Kidney (tissue), 13 donors: ENCODE measurements at regions not wholly inside any gene's neighbourhood (a gene's known extent, or its start where the extent isn't known, plus 50 kb on each side); places are given as distances from the start of the nearest gene placed in this dataset.
"Not testable (repeated sequence)": the region's sequence is repeated elsewhere in the genome, so short reads cannot be mapped to it uniquely, and the experiment has no call there.

Experiments used
- DNase-seq, 5 donors: peaks; one replicate each; pipeline ENCODE4 v3.0.0-alpha.2; 2013 to 2020
- FAIRE-seq: peaks from 2 replicates; lab custom pipeline; 2012; peaks lifted over from hg19 to GRCh38; lab: Jason Lieb, UNC
- H3K27ac ChIP-seq, 2 donors: one replicate each; pipeline ENCODE4 v1.7.0; 2013; ENCODE audit warnings: low read depth in 2 of 2, low read length in 2 of 2, inconsistent platforms in 1 of 2
- H3K27me3 ChIP-seq: one replicate; pipeline ENCODE4 v1.7.1; 2013; ENCODE audit warnings: low read length, inconsistent platforms; ENCODE audit not compliant: control insufficient read depth, insufficient read depth
- H3K36me3 ChIP-seq, 3 donors: one replicate each; pipeline versions ENCODE4 v1.7.0 to v1.7.1; 2013; ENCODE audit warnings: low read length in 3 of 3, control low read depth in 1 of 3, inconsistent platforms in 1 of 3; ENCODE audit not compliant: insufficient read depth in 3 of 3, control insufficient read depth in 2 of 3
- H3K4me1 ChIP-seq, 3 donors: one replicate each; pipeline versions ENCODE4 v1.7.0 to v1.7.1; 2013; ENCODE audit warnings: low read length in 3 of 3, inconsistent platforms in 1 of 3, low read depth in 1 of 3; ENCODE audit not compliant: control insufficient read depth in 2 of 3, insufficient read depth in 2 of 3
- H3K4me3 ChIP-seq, 3 donors: one replicate each; pipeline versions ENCODE4 v1.7.0 to v1.8.1; 2013; ENCODE audit warnings: low read length in 3 of 3, control low read depth in 1 of 3, inconsistent platforms in 1 of 3
- H3K9ac ChIP-seq, 3 donors: one replicate each; pipeline versions ENCODE4 v1.7.0 to v1.7.1; 2013; ENCODE audit warnings: low read length in 3 of 3, control low read depth in 1 of 3, inconsistent platforms in 1 of 3
- H3K9me3 ChIP-seq, 3 donors: one replicate each; pipeline versions ENCODE4 v1.7.0 to v1.7.1; 2013; ENCODE audit warnings: low read length in 3 of 3, control low read depth in 1 of 3, inconsistent platforms in 1 of 3; ENCODE audit not compliant: control insufficient read depth in 2 of 3, insufficient read depth in 1 of 3
- intact Hi-C: fragments of 100-400 bp; cut with DNase I; formaldehyde crosslinking; loops from one replicate; pipeline ENCODE4 v1.11.1; 2022
- TF ChIP-seq, protein P1 (sequence below): IDR thresholded peaks from 3 replicates; pipeline ENCODE4 v1.5.1; 2012; ENCODE audit warnings: mild to moderate bottlenecking, moderate library complexity, borderline replicate concordance; ENCODE audit not compliant: insufficient read depth; ENCODE audit errors: extremely low read depth
- donor health status: control.
- donor health status: control.
- donor health status: control.
- donor health status: control.
- donor health status: control.
- donor health status: DM: yes; HTN: yes; CAD: no.
- donor health status: Normal renal cell carcinoma (clear cell type).

DNA sequence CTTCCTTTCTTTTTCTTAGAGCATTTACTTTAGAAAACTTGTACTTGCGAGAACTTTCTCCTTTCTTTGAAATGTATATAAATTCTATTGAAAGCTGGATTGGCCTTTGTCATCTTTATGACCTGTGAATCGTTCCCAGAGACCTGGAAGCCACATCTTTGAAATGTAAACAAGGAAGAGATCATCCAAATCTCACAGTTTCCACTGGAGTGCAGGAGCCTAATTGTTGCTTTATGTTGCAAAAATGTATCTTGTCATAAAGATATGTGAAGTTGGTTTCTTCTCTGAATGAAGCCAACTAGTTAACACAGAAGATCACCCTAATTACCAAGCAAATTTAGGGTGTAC is 1101.8 kb downstream of the TAF11L14 start:
- Histone ChIP-seq H3K4me3 (no peak overlapping the region), H3K36me3 (no peaks in the 10 kb centered on the region), H3K9ac (no peak overlapping the region), H3K9me3 (no peaks in the 10 kb centered on the region), H3K27me3 (no peaks in the 10 kb centered on the region), H3K4me1 (no peaks in the 10 kb centered on the region), H3K27ac (no peak overlapping the region)
- intact Hi-C loops, result no loop called here
- TF ChIP-seq, protein P1, sequence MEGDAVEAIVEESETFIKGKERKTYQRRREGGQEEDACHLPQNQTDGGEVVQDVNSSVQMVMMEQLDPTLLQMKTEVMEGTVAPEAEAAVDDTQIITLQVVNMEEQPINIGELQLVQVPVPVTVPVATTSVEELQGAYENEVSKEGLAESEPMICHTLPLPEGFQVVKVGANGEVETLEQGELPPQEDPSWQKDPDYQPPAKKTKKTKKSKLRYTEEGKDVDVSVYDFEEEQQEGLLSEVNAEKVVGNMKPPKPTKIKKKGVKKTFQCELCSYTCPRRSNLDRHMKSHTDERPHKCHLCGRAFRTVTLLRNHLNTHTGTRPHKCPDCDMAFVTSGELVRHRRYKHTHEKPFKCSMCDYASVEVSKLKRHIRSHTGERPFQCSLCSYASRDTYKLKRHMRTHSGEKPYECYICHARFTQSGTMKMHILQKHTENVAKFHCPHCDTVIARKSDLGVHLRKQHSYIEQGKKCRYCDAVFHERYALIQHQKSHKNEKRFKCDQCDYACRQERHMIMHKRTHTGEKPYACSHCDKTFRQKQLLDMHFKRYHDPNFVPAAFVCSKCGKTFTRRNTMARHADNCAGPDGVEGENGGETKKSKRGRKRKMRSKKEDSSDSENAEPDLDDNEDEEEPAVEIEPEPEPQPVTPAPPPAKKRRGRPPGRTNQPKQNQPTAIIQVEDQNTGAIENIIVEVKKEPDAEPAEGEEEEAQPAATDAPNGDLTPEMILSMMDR, result no peak
- no peak for FAIRE-seq
- no peak for DNase-seq

- H3K9ac ChIP-seq, intact Hi-C loops, H3K4me3 ChIP-seq, H3K27ac ChIP-seq, H3K36me3 ChIP-seq, FAIRE-seq, DNase-seq, H3K9me3 ChIP-seq, H3K27me3 ChIP-seq, H3K4me1 ChIP-seq: not testable (repeated sequence)
Measured at GRCh38 chr5:18736736-18737135, 1102.5 kb downstream of the TAF11L14 start.

GRCh38 chr5:18740301-18740700 is 1106.0 kb downstream of the TAF11L14 start:
- no peak for FAIRE-seq
- Histone ChIP-seq H3K4me3 (no peak overlapping the region), H3K27ac (no peak overlapping the region)

DNA sequence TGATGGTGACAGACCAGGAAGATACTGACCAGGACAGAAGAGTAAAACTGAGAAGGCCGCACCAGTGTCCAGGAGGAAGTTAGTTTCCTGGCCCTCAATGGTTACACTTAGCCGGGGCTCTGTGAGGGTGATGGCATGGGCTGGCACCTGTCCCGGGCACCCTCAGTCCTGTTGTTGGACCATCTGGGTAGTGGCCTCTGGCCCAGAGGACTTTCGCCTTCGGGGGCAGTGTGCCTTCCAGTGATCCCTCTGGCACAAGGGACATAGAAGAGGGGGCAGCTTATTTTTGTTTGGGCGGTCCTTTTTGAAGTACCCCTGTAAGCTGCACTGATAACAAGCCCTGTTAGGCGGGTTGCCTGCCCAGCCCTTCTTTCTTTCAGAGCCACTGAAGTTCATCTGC is 1108.6 kb downstream of the TAF11L14 start:
- no peaks in the 10 kb centered on the region for H3K36me3 ChIP-seq
- no peaks in the 10 kb centered on the region for H3K9me3 ChIP-seq
- no peak overlapping the region for H3K9ac ChIP-seq
- H3K27ac ChIP-seq, result no peak overlapping the region
- DNase-seq (no peak), FAIRE-seq (no peak)
- H3K4me3 ChIP-seq, result no peak overlapping the region
- intact Hi-C loops, result no loop called here
- H3K27me3 ChIP-seq, result no peaks in the 10 kb centered on the region
- TF ChIP-seq, protein P1, result no peak
- no peaks in the 10 kb centered on the region for H3K4me1 ChIP-seq

More at GRCh38 chr5:18740301-18740700, 1106.0 kb downstream of the TAF11L14 start:
- no peak for DNase-seq
- TF ChIP-seq, protein P1, result no peak
- intact Hi-C loops, result no loop called here
- H3K9me3 ChIP-seq, result no peaks in the 10 kb centered on the region
- H3K36me3 ChIP-seq, result no peaks in the 10 kb centered on the region
- no peaks in the 10 kb centered on the region for H3K27me3 ChIP-seq
- no peak overlapping the region for H3K9ac ChIP-seq
- no peaks in the 10 kb centered on the region for H3K4me1 ChIP-seq
